Ascending aorta (tissue), 2 donors: ENCODE measurements at regions not wholly inside any gene's neighbourhood (a gene's known extent, or its start where the extent isn't known, plus 50 kb on each side); places are given as distances from the start of the nearest gene placed in this dataset.

Experiments
- DNase-seq, 2 donors: peaks; one replicate each; pipeline ENCODE4 v3.0.0-alpha.2; 2019; ENCODE audit warnings: low spot score in 2 of 2
- H3K27ac ChIP-seq, 2 donors: fragments of 200-600 bp; sonication (generic); one replicate each; pipeline ENCODE4 v1.5.1; 2016 to 2017; ENCODE audit warnings: mild to moderate bottlenecking in 1 of 2
- H3K27me3 ChIP-seq: fragments of 200-600 bp; sonication (generic); one replicate; pipeline ENCODE4 v1.5.1; 2017
- H3K36me3 ChIP-seq, 2 donors: fragments of 200-600 bp; sonication (generic); one replicate each; pipeline ENCODE4 v1.5.1; 2016
- H3K4me1 ChIP-seq, 2 donors: fragments of 200-600 bp; sonication (generic); one replicate each; pipeline ENCODE4 v1.5.1; 2016 to 2017; ENCODE audit warnings: mild to moderate bottlenecking in 1 of 2
- H3K4me3 ChIP-seq, 2 donors: fragments of 200-600 bp; sonication (generic); one replicate each; pipeline ENCODE4 v1.5.1; 2016 to 2017; ENCODE audit warnings: mild to moderate bottlenecking in 1 of 2
- H3K9me3 ChIP-seq, 2 donors: fragments of 200-600 bp; sonication (generic); one replicate each; pipeline ENCODE4 v1.5.1; 2016
- CTCF ChIP-seq, 3 experiments: fragments of 200-600 bp in 2 of 3; fragments of 450-650 bp in 1 of 3; sonication (generic) in 2 of 3; IDR thresholded peaks; one replicate each; pipeline ENCODE4 v1.5.1; 2016 to 2019; ENCODE audit warnings: antibody characterized with exemption in 3 of 3, mild to moderate bottlenecking in 1 of 3, moderate library complexity in 1 of 3
- intact Hi-C: fragments of 100-400 bp; cut with DNase I; formaldehyde crosslinking; loops from one replicate; pipeline ENCODE4 v1.15.1; 2023

- no peaks in the 10 kb centered on the region for H3K9me3 ChIP-seq
- intact Hi-C loops = no loop called here
Observed at GRCh38 chr1:194073833-194074232, 887.4 kb upstream of the B3GALT2 start.

GRCh38 chr1:194071205-194071604 lies 884.8 kb upstream of the B3GALT2 start:
- peaks cover 0 to 5% of the 10 kb centered on the region in 2 donors for H3K4me1 ChIP-seq
- intact Hi-C loops = no loop called here
- no peak overlapping the region for H3K4me3 ChIP-seq
- H3K36me3 ChIP-seq = no peaks in the 10 kb centered on the region
- H3K27me3 ChIP-seq = no peaks in the 10 kb centered on the region
- no peaks in the 10 kb centered on the region for H3K9me3 ChIP-seq
- DNase-seq = no peak
- H3K27ac ChIP-seq = no peak overlapping the region
- TF ChIP-seq CTCF (IDR thresholded peaks at IDR 0.05) = no peak

More at GRCh38 chr1:194073833-194074232, 887.4 kb upstream of the B3GALT2 start:
- H3K27ac ChIP-seq = no peak overlapping the region
- no peaks in the 10 kb centered on the region for H3K36me3 ChIP-seq
- no peak for TF ChIP-seq CTCF (IDR thresholded peaks at IDR 0.05)
- no peak overlapping the region for H3K4me3 ChIP-seq
- DNase-seq = no peak
- H3K27me3 ChIP-seq = no peaks in the 10 kb centered on the region
- peaks cover 0 to 2% of the 10 kb centered on the region in 2 donors for H3K4me1 ChIP-seq

- Histone ChIP-seq H3K27me3 (no peaks in the 10 kb centered on the region), H3K27ac (no peak overlapping the region), H3K36me3 (no peaks in the 10 kb centered on the region), H3K9me3 (no peaks in the 10 kb centered on the region), H3K4me3 (no peak overlapping the region), H3K4me1 (peaks cover 0 to 5% of the 10 kb centered on the region in 2 donors)
- intact Hi-C loops = no loop called here
- TF ChIP-seq CTCF (IDR thresholded peaks at IDR 0.05) = no peak
- no peak for DNase-seq
Observed at GRCh38 chr1:194069831-194070218, 883.4 kb upstream of the B3GALT2 start.

GRCh38 chr1:194069168-194069830 lies 882.9 kb upstream of the B3GALT2 start:
- no peak overlapping the region for H3K4me3 ChIP-seq
- H3K27ac ChIP-seq = no peak overlapping the region
- peaks cover 0 to 5% of the 10 kb centered on the region in 2 donors for H3K4me1 ChIP-seq
- no peak for TF ChIP-seq CTCF (IDR thresholded peaks at IDR 0.05)
- no peak for DNase-seq
- intact Hi-C loops = no loop called here
- H3K27me3 ChIP-seq = no peaks in the 10 kb centered on the region
- no peaks in the 10 kb centered on the region for H3K36me3 ChIP-seq
- H3K9me3 ChIP-seq = no peaks in the 10 kb centered on the region

GRCh38 chr1:194068446-194069167 lies 882.2 kb upstream of the B3GALT2 start:
- intact Hi-C loops = no loop called here
- no peaks in the 10 kb centered on the region for H3K27me3 ChIP-seq
- no peak for DNase-seq
- no peaks in the 10 kb centered on the region for H3K36me3 ChIP-seq
- no peak for TF ChIP-seq CTCF (IDR thresholded peaks at IDR 0.05)
- H3K9me3 ChIP-seq = no peaks in the 10 kb centered on the region
- H3K4me3 ChIP-seq = no peak overlapping the region
- peaks cover 0 to 5% of the 10 kb centered on the region in 2 donors for H3K4me1 ChIP-seq
- no peak overlapping the region for H3K27ac ChIP-seq
